Parathyroid adenoma (tissue), 2 donors: ENCODE measurements at regions not wholly inside any gene's neighbourhood (a gene's known extent, or its start where the extent isn't known, plus 50 kb on each side); places are given as distances from the start of the nearest gene placed in this dataset.

Experiments
- H2AFZ ChIP-seq: fragments of 300-600 bp; sonication (generic); one replicate; pipeline ENCODE4 v1.7.0; 2017; ENCODE audit warnings: antibody characterized with exemption, mild to moderate bottlenecking
- H3K27ac ChIP-seq: fragments of 300-600 bp; sonication (generic); one replicate; pipeline ENCODE4 v1.7.0; 2017
- H3K27me3 ChIP-seq: fragments of 300-600 bp; sonication (generic); one replicate; pipeline ENCODE4 v1.7.0; 2017; ENCODE audit warnings: low read length; ENCODE audit not compliant: control insufficient read depth, insufficient read depth
- H3K36me3 ChIP-seq: fragments of 300-600 bp; sonication (generic); one replicate; pipeline ENCODE4 v1.7.0; 2017; ENCODE audit warnings: low read length; ENCODE audit not compliant: control insufficient read depth, insufficient read depth
- H3K4me1 ChIP-seq: fragments of 300-600 bp; sonication (generic); one replicate; pipeline ENCODE4 v1.7.0; 2017; ENCODE audit warnings: control low read depth
- H3K4me2 ChIP-seq: fragments of 300-600 bp; sonication (generic); one replicate; pipeline ENCODE4 v1.7.0; 2017; ENCODE audit warnings: low read length
- H3K4me3 ChIP-seq: fragments of 300-600 bp; sonication (generic); one replicate; pipeline ENCODE4 v1.7.0; 2017; ENCODE audit warnings: low read depth, low read length
- H3K79me2 ChIP-seq: fragments of 300-600 bp; sonication (generic); one replicate; pipeline ENCODE4 v1.7.0; 2017; ENCODE audit warnings: control low read depth
- H3K9ac ChIP-seq: fragments of 300-600 bp; sonication (generic); one replicate; pipeline ENCODE4 v1.7.0; 2017; ENCODE audit warnings: mild to moderate bottlenecking
- H3K9me3 ChIP-seq: fragments of 300-600 bp; sonication (generic); one replicate; pipeline ENCODE4 v1.7.0; 2017; ENCODE audit warnings: low read length; ENCODE audit not compliant: control insufficient read depth
- CTCF ChIP-seq: fragments of 300-600 bp; sonication (generic); IDR thresholded peaks from one replicate; pipeline ENCODE4 v1.7.0; 2017; ENCODE audit warnings: antibody characterized with exemption, mild to moderate bottlenecking
- donor health status: primary hyperparathyroidism.

DNA sequence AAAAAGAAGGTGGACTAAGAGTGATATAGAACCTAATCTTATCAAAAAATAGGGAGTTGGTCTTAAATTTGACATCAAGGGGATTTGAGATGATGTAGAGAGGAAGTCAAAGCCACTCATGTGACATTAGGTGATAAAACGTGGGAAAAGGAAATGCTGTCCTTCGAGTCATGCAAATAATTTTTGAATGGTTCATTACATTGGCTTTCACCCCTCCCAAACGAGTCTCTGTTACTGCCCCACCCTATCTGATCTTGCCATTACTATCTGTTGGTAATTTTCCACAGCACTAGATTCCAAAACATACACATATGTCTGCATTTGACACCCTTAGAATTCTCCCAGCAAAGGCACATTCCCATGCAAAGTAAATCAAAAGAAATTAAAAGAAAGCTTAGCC, 531.1 kb upstream of the ADAMTS5 start:
- no peak overlapping the region for H3K9ac ChIP-seq
- TF ChIP-seq CTCF, result no peak
- H3K79me2 ChIP-seq, result no peaks in the 10 kb centered on the region
- H3K4me1 ChIP-seq, result no peaks in the 10 kb centered on the region
- no peaks in the 10 kb centered on the region for H3K36me3 ChIP-seq
- H3K27me3 ChIP-seq, result no peaks in the 10 kb centered on the region
- no peak overlapping the region for H3K4me2 ChIP-seq
- no peaks in the 10 kb centered on the region for H3K9me3 ChIP-seq
- H3K27ac ChIP-seq, result no peak overlapping the region
- H3K4me3 ChIP-seq, result no peak overlapping the region
- H2AFZ ChIP-seq, result no peak overlapping the region

GRCh38 chr21:27495836-27496235, 528.9 kb upstream of the ADAMTS5 start:
- no peak for TF ChIP-seq CTCF
- no peak overlapping the region for H3K4me3 ChIP-seq
- H3K4me2 ChIP-seq, result no peak overlapping the region
- H2AFZ ChIP-seq, result no peak overlapping the region
- H3K4me1 ChIP-seq, result no peaks in the 10 kb centered on the region
- no peak overlapping the region for H3K27ac ChIP-seq
- H3K27me3 ChIP-seq, result no peaks in the 10 kb centered on the region
- H3K9me3 ChIP-seq, result no peaks in the 10 kb centered on the region
- H3K36me3 ChIP-seq, result no peaks in the 10 kb centered on the region
- no peaks in the 10 kb centered on the region for H3K79me2 ChIP-seq
- H3K9ac ChIP-seq, result no peak overlapping the region

GRCh38 chr21:27493542-27493941, 526.7 kb upstream of the ADAMTS5 start:
- Histone ChIP-seq H2AFZ (no peak overlapping the region), H3K27ac (no peak overlapping the region), H3K4me3 (no peak overlapping the region), H3K79me2 (no peaks in the 10 kb centered on the region), H3K36me3 (no peaks in the 10 kb centered on the region), H3K9me3 (no peaks in the 10 kb centered on the region), H3K4me2 (no peak overlapping the region), H3K27me3 (no peaks in the 10 kb centered on the region), H3K4me1 (no peaks in the 10 kb centered on the region), H3K9ac (no peak overlapping the region)
- TF ChIP-seq CTCF, result no peak

GRCh38 chr21:27487676-27488075, 520.8 kb upstream of the ADAMTS5 start:
- H3K79me2 ChIP-seq, result no peaks in the 10 kb centered on the region
- H2AFZ ChIP-seq, result no peak overlapping the region
- no peaks in the 10 kb centered on the region for H3K9me3 ChIP-seq
- H3K27ac ChIP-seq, result no peak overlapping the region
- no peak for TF ChIP-seq CTCF
- no peaks in the 10 kb centered on the region for H3K4me1 ChIP-seq
- no peak overlapping the region for H3K4me2 ChIP-seq
- H3K9ac ChIP-seq, result no peak overlapping the region
- no peaks in the 10 kb centered on the region for H3K36me3 ChIP-seq
- no peak overlapping the region for H3K4me3 ChIP-seq
- no peaks in the 10 kb centered on the region for H3K27me3 ChIP-seq

GRCh38 chr21:27480841-27481261, 514.0 kb upstream of the ADAMTS5 start:
- H3K27ac ChIP-seq, result no peak overlapping the region
- no peak overlapping the region for H3K4me3 ChIP-seq
- no peaks in the 10 kb centered on the region for H3K27me3 ChIP-seq
- no peak overlapping the region for H3K4me2 ChIP-seq
- H3K36me3 ChIP-seq, result no peaks in the 10 kb centered on the region
- H3K79me2 ChIP-seq, result no peaks in the 10 kb centered on the region
- no peak overlapping the region for H2AFZ ChIP-seq
- no peaks in the 10 kb centered on the region for H3K4me1 ChIP-seq
- no peaks in the 10 kb centered on the region for H3K9me3 ChIP-seq
- TF ChIP-seq CTCF, result no peak
- H3K9ac ChIP-seq, result no peak overlapping the region
